DOHH2 (cell line): ENCODE measurements at regions not wholly inside any gene's neighbourhood (a gene's known extent, or its start where the extent isn't known, plus 50 kb on each side); places are given as distances from the start of the nearest gene placed in this dataset.

ENCODE experiments used
- H3F3A ChIP-seq: fragments of 200-600 bp; sonication (generic), shearing (Covaris generic); 2 replicates; pipeline ENCODE4 v1.6.0; 2016; ENCODE audit warnings: antibody characterized with exemption, mild to moderate bottlenecking; ENCODE audit not compliant: control insufficient read depth, insufficient read depth
- H3K27ac ChIP-seq: fragments of 200-600 bp; sonication (generic); 2 replicates; pipeline ENCODE4 v1.5.1; 2014; ENCODE audit warnings: low read depth, mild to moderate bottlenecking, low read length, moderate library complexity
- H3K27me3 ChIP-seq: fragments of 200-600 bp; sonication (generic); 2 replicates; pipeline ENCODE4 v1.6.1; 2014; ENCODE audit warnings: mild to moderate bottlenecking, low read length, mixed read lengths; ENCODE audit not compliant: control insufficient read depth
- H3K36me3 ChIP-seq: fragments of 200-600 bp; sonication (generic); 2 replicates; pipeline ENCODE4 v1.6.1; 2014; ENCODE audit warnings: mild to moderate bottlenecking, low read length, moderate library complexity, mixed read lengths; ENCODE audit not compliant: control insufficient read depth
- H3K4me1 ChIP-seq: fragments of 200-600 bp; sonication (generic); 2 replicates; pipeline ENCODE4 v1.6.1; 2014; ENCODE audit warnings: mild to moderate bottlenecking, low read length, mixed read lengths; ENCODE audit not compliant: control insufficient read depth
- H3K4me2 ChIP-seq: fragments of 200-600 bp; sonication (generic); 2 replicates; pipeline ENCODE4 v1.6.0; 2014; ENCODE audit warnings: mild to moderate bottlenecking, low read length, moderate library complexity
- H3K4me3 ChIP-seq: fragments of 200-600 bp; sonication (generic); 2 replicates; pipeline ENCODE4 v1.5.1; 2014; ENCODE audit warnings: mild to moderate bottlenecking, low read length, mixed read lengths
- H3K79me2 ChIP-seq: fragments of 200-600 bp; sonication (generic); 2 replicates; pipeline ENCODE4 v1.6.1; 2014; ENCODE audit warnings: mild to moderate bottlenecking, low read length, mixed read lengths; ENCODE audit not compliant: control insufficient read depth
- H3K9me2 ChIP-seq: fragments of 200-600 bp; sonication (generic); replicated peaks from 2 replicates; pipeline ENCODE4 v1.6.1; 2014; ENCODE audit warnings: mild to moderate bottlenecking, low read length, mixed read lengths; ENCODE audit not compliant: control insufficient read depth
- H3K9me3 ChIP-seq: fragments of 200-600 bp; sonication (generic); 2 replicates; pipeline ENCODE4 v1.6.1; 2014; ENCODE audit warnings: antibody characterized with exemption, low read length, mixed read lengths; ENCODE audit not compliant: control insufficient read depth, insufficient read depth
- H4K20me1 ChIP-seq: fragments of 200-600 bp; sonication (generic); 2 replicates; pipeline ENCODE4 v1.6.0; 2014; ENCODE audit warnings: low read depth, mild to moderate bottlenecking, antibody characterized with exemption, low read length, moderate library complexity; ENCODE audit not compliant: control insufficient read depth, insufficient read depth
- CTCF ChIP-seq: fragments of 200-600 bp; sonication (generic); IDR thresholded peaks from one replicate; pipeline ENCODE4 v1.5.1; 2014; ENCODE audit warnings: antibody characterized with exemption, mild to moderate bottlenecking, low read depth, low read length; ENCODE audit not compliant: poor library complexity, severe bottlenecking
- EZH2phosphoT487 ChIP-seq: fragments of 200-600 bp; sonication (generic); IDR thresholded peaks from 2 replicates; pipeline ENCODE4 v1.6.1; 2017; ENCODE audit warnings: borderline replicate concordance, mild to moderate bottlenecking, antibody characterized with exemption, low read length, moderate library complexity, mixed read lengths

- H3K36me3 ChIP-seq = no peaks in the 10 kb centered on the region
- H3K79me2 ChIP-seq = no peaks in the 10 kb centered on the region
- no peaks in the 10 kb centered on the region for H3K27me3 ChIP-seq
- no peaks in the 10 kb centered on the region for H3K4me1 ChIP-seq
- H3K9me3 ChIP-seq = no peaks in the 10 kb centered on the region
- no peak overlapping the region for H3K4me3 ChIP-seq
- no peaks in the 10 kb centered on the region for H4K20me1 ChIP-seq
- no peak overlapping the region for H3K4me2 ChIP-seq
- no peak overlapping the region for H3K27ac ChIP-seq
- TF ChIP-seq CTCF (no peak), EZH2phosphoT487 (no peak)
- no peaks in the 10 kb centered on the region for H3F3A ChIP-seq
- H3K9me2 ChIP-seq = no peaks in the 10 kb centered on the region
Measured at GRCh38 chr6:148231572-148231971, 111.1 kb upstream of the SASH1 start.

- Histone ChIP-seq H4K20me1 (no peaks in the 10 kb centered on the region), H3K27me3 (peaks cover 3% of the 10 kb centered on the region; the same call in 1 of the 2 replicates), H3K4me2 (no peak overlapping the region), H3K79me2 (no peaks in the 10 kb centered on the region), H3K9me3 (no peaks in the 10 kb centered on the region), H3K27ac (no peak overlapping the region), H3F3A (no peaks in the 10 kb centered on the region), H3K36me3 (no peaks in the 10 kb centered on the region), H3K9me2 (no peaks in the 10 kb centered on the region), H3K4me1 (no peaks in the 10 kb centered on the region), H3K4me3 (no peak overlapping the region)
- TF ChIP-seq CTCF (no peak), EZH2phosphoT487 (no peak)
Measured at GRCh38 chr6:148235446-148235845, 107.2 kb upstream of the SASH1 start.

GRCh38 chr6:148238713-148239112, 103.9 kb upstream of the SASH1 start:
- Histone ChIP-seq H3K27ac (no peak overlapping the region), H3K9me3 (no peaks in the 10 kb centered on the region), H3K4me1 (no peaks in the 10 kb centered on the region), H3K79me2 (no peaks in the 10 kb centered on the region), H3K27me3 (peaks cover 6% of the 10 kb centered on the region), H3K4me2 (no peak overlapping the region), H3K9me2 (no peaks in the 10 kb centered on the region), H3K36me3 (no peaks in the 10 kb centered on the region), H4K20me1 (no peaks in the 10 kb centered on the region), H3F3A (no peaks in the 10 kb centered on the region), H3K4me3 (no peak overlapping the region)
- no peak for TF ChIP-seq CTCF
- TF ChIP-seq EZH2phosphoT487 = no peak

GRCh38 chr6:148239215-148239614, 103.4 kb upstream of the SASH1 start:
- Histone ChIP-seq H3K4me1 (no peaks in the 10 kb centered on the region), H4K20me1 (no peaks in the 10 kb centered on the region), H3K27ac (no peak overlapping the region), H3K9me2 (no peaks in the 10 kb centered on the region), H3K4me3 (no peak overlapping the region), H3K36me3 (no peaks in the 10 kb centered on the region), H3K79me2 (no peaks in the 10 kb centered on the region), H3F3A (no peaks in the 10 kb centered on the region), H3K4me2 (no peak overlapping the region), H3K27me3 (peaks cover 6% of the 10 kb centered on the region), H3K9me3 (no peaks in the 10 kb centered on the region)
- TF ChIP-seq CTCF (no peak), EZH2phosphoT487 (no peak)
